NB4 (cell line): ENCODE measurements at regions not wholly inside any gene's neighbourhood (a gene's known extent, or its start where the extent isn't known, plus 50 kb on each side); places are given as distances from the start of the nearest gene placed in this dataset.

Experiments used
- CTCF ChIP-seq: IDR thresholded peaks from one replicate; pipeline ENCODE4 v1.5.1; 2012; ENCODE audit warnings: low read depth, low read length
- MAX ChIP-seq: IDR thresholded peaks from 2 replicates; pipeline ENCODE4 v1.6.1; 2011; ENCODE audit warnings: low read depth, low read length
- MYC ChIP-seq: IDR thresholded peaks from 2 replicates; pipeline ENCODE4 v1.6.1; 2011; ENCODE audit warnings: low read depth, low read length
- POLR2A ChIP-seq: IDR thresholded peaks from 2 replicates; pipeline ENCODE4 v1.6.1; 2011; ENCODE audit warnings: mild to moderate bottlenecking; ENCODE audit not compliant: insufficient read length; ENCODE audit errors: extremely low read depth

- TF ChIP-seq CTCF (no peak), POLR2A (no peak), MAX (no peak), MYC (no peak)
Measured at GRCh38 chr3:176609361-176609760, 587.9 kb downstream of the TBL1XR1 start.
